ENCODE measurements at regions not wholly inside any gene's neighbourhood (a gene's known extent, or its start where the extent isn't known, plus 50 kb on each side); places are given as distances from the start of the nearest gene placed in this dataset.

GRCh38 chr5:57777174-57777581 lies 294.6 kb upstream of the ACTBL2 start:
- TF ChIP-seq POLR2A (IDR thresholded peaks at IDR 0.05) = no peak
- Histone ChIP-seq H3K27ac (no peak overlapping the region), H3K36me3 (no peaks in the 10 kb centered on the region), H3K9me3 (no peaks in the 10 kb centered on the region), H3K27me3 (replicated peaks in 1 of 7) (no peaks in the 10 kb centered on the region), H3K4me3 (no peak overlapping the region), H3K4me1 (peaks cover 0 to 4% (median 0%) of the 10 kb centered on the region in 6 donors)
- intact Hi-C loops (cut with DNase I; ENCODE audit: low total_unique reads) = loop anchor here (5.0 kb wide), 1 partner anchor 685 kb away; the partner anchor contains the start of gene PLK2
- no peak for DNase-seq
- WGBS, 5 donors = 82 to 94% (median 85%) methylated on average over 1 of the region's 1 CpG

- DNase-seq = no peak
- TF ChIP-seq POLR2A (IDR thresholded peaks at IDR 0.05) = no peak
- no peak for TF ChIP-seq POLR2AphosphoS5 (IDR thresholded peaks at IDR 0.05)
- TF ChIP-seq CTCF (IDR thresholded peaks at IDR 0.05 in 8 of 11, conservative IDR thresholded peaks at IDR 0.05 in 3 of 11) = no peak
- Histone ChIP-seq H3K27me3 (replicated peaks in 1 of 7) (no peaks in the 10 kb centered on the region), H3K9me3 (no peaks in the 10 kb centered on the region), H3K36me3 (no peaks in the 10 kb centered on the region), H3K27ac (no peak overlapping the region), H3K4me1 (peaks cover 0 to 4% (median 0%) of the 10 kb centered on the region in 6 donors), H3K4me3 (no peak overlapping the region)
- intact Hi-C loops (cut with DNase I; ENCODE audit: low total_unique reads) = loop anchor here (5.0 kb wide), 1 partner anchor 686 kb away; the partner anchor contains the start of gene PLK2
- WGBS, 5 donors = 94 to 100% (median 95%) methylated on average over 1 of the region's 1 CpG
Observed at GRCh38 chr5:57776035-57776434, 293.4 kb upstream of the ACTBL2 start.

GRCh38 chr5:57774439-57774838 lies 291.8 kb upstream of the ACTBL2 start:
- H3K27me3 ChIP-seq (replicated peaks in 1 of 7) = no peaks in the 10 kb centered on the region
- H3K9me3 ChIP-seq = no peaks in the 10 kb centered on the region
- H3K4me1 ChIP-seq = peaks cover 0 to 1% (median 0%) of the 10 kb centered on the region in 6 donors
- intact Hi-C loops (cut with DNase I; ENCODE audit: low total_unique reads) = no loop called here
- H3K36me3 ChIP-seq = no peaks in the 10 kb centered on the region
- DNase-seq = no peak
- no peak overlapping the region for H3K27ac ChIP-seq
- TF ChIP-seq POLR2A (IDR thresholded peaks at IDR 0.05) = no peak
- TF ChIP-seq CTCF (IDR thresholded peaks at IDR 0.05 in 8 of 11, conservative IDR thresholded peaks at IDR 0.05 in 3 of 11) = no peak
- TF ChIP-seq POLR2AphosphoS5 (IDR thresholded peaks at IDR 0.05) = no peak
- H3K4me3 ChIP-seq = no peak overlapping the region
- WGBS, 5 donors = 84 to 100% (median 94%) methylated on average over 1 of the region's 1 CpG

- intact Hi-C loops (cut with DNase I; ENCODE audit: low total_unique reads) = no loop called here
- peaks cover 0 to 3% (median 0%) of the 10 kb centered on the region in 6 donors for H3K4me1 ChIP-seq
- H3K9me3 ChIP-seq = no peaks in the 10 kb centered on the region
- H3K36me3 ChIP-seq = no peaks in the 10 kb centered on the region
- no peaks in the 10 kb centered on the region for H3K27me3 ChIP-seq (replicated peaks in 1 of 7)
- no peak overlapping the region for H3K4me3 ChIP-seq
- DNase-seq = no peak
- H3K27ac ChIP-seq = no peak overlapping the region
- TF ChIP-seq POLR2AphosphoS5 (IDR thresholded peaks at IDR 0.05) = no peak
- TF ChIP-seq CTCF (IDR thresholded peaks at IDR 0.05 in 8 of 11, conservative IDR thresholded peaks at IDR 0.05 in 3 of 11) = no peak
- no peak for TF ChIP-seq POLR2A (IDR thresholded peaks at IDR 0.05)
Observed at GRCh38 chr5:57772512-57772911, 289.9 kb upstream of the ACTBL2 start.

- TF ChIP-seq CTCF (IDR thresholded peaks at IDR 0.05 in 8 of 11, conservative IDR thresholded peaks at IDR 0.05 in 3 of 11) (no peak), POLR2A (IDR thresholded peaks at IDR 0.05) (no peak), POLR2AphosphoS5 (IDR thresholded peaks at IDR 0.05) (no peak)
- WGBS, 5 donors = 28 to 47% (median 37%) methylated on average over 2 of the region's 2 CpGs
- intact Hi-C loops (cut with DNase I; ENCODE audit: low total_unique reads) = no loop called here
Observed at GRCh38 chr5:57770039-57770438, 287.4 kb upstream of the ACTBL2 start.

More at GRCh38 chr5:57770039-57770438, 287.4 kb upstream of the ACTBL2 start:
- Histone ChIP-seq H3K36me3 (no peaks in the 10 kb centered on the region), H3K27me3 (replicated peaks in 1 of 7) (no peaks in the 10 kb centered on the region), H3K4me1 (peaks cover 0 to 3% (median 0%) of the 10 kb centered on the region in 6 donors), H3K9me3 (no peaks in the 10 kb centered on the region), H3K4me3 (no peak overlapping the region), H3K27ac (no peak overlapping the region)
- no peak for DNase-seq

Data from spleen (tissue), 11 donors.